ENCODE measurements at regions not wholly inside any gene's neighbourhood (a gene's known extent, or its start where the extent isn't known, plus 50 kb on each side); places are given as distances from the start of the nearest gene placed in this dataset.

- ATAC-seq, result no peak
- BruUV-seq (replicated peaks), result no TSS peak
Measured at GRCh38 chr1:219444474-219444873, 168.4 kb downstream of the ZC3H11B start.

GRCh38 chr1:219443763-219444162 lies 169.1 kb downstream of the ZC3H11B start:
- no peaks in the 10 kb centered on the region for H3K9me3 ChIP-seq (ENCODE audit: control insufficient read depth in 1 of 2, insufficient read depth in 1 of 2, low read depth in 1 of 2, low read length in 2 of 2)
- H3K4me1 ChIP-seq (ENCODE audit: control insufficient read depth in 1 of 2, insufficient read depth in 2 of 2, low read length in 2 of 2), result peaks cover 0 to 8% of the 10 kb centered on the region in 2 experiments; a peak in 2 of 4 replicates
- H3K27ac ChIP-seq (ENCODE audit: low read depth, low read length), result no peak overlapping the region; the same call in 1 of the 2 replicates
- H3K4me2 ChIP-seq (ENCODE audit: low read length), result no peak overlapping the region
- H3K9ac ChIP-seq (ENCODE audit: low read length), result no peak overlapping the region
- no peaks in the 10 kb centered on the region for H3K36me3 ChIP-seq (ENCODE audit: control insufficient read depth in 1 of 2, insufficient read depth in 2 of 2, low read length in 2 of 2)
- H3K4me3 ChIP-seq (replicated peaks in 1 of 2; ENCODE audit: low read depth in 1 of 2, low read length in 2 of 2), result no peak overlapping the region
- ATAC-seq, result no peak
- no peaks in the 10 kb centered on the region for H4K20me1 ChIP-seq (ENCODE audit: insufficient read depth)
- no TSS peak for BruUV-seq (replicated peaks)
- ChIA-PET CTCF (no interaction called here), RAD21 (ENCODE audit: low non-redundant PET in 1 of 2, low total read pairs in 2 of 2, uncharacterized antibody in 2 of 2, unreplicated experiment in 2 of 2) (no interaction called here), POLR2A (no interaction called here)
- no peak for DNase-seq (ENCODE audit: low read depth, low spot score)
- no peaks in the 10 kb centered on the region for H3K27me3 ChIP-seq (ENCODE audit: insufficient read depth, low read length)
- intact Hi-C loops (cut with micrococcal nuclease), result no loop called here
- no peak overlapping the region for H2AFZ ChIP-seq (ENCODE audit: low read depth, low read length, poor library complexity, severe bottlenecking)
- H3K79me2 ChIP-seq (ENCODE audit: insufficient read depth, low read length), result no peaks in the 10 kb centered on the region
- no peaks in the 10 kb centered on the region for H3K9me2 ChIP-seq (ENCODE audit: insufficient read depth)
- no peak for TF ChIP-seq RAD21 (IDR thresholded peaks at IDR 0.05; ENCODE audit: low read depth)
- TF ChIP-seq FOSL1 (IDR thresholded peaks at IDR 0.05; ENCODE audit: low read depth), result no peak
- TF ChIP-seq EZH2 (IDR thresholded peaks at IDR 0.05), result no peak
- no peak for TF ChIP-seq CBX3 (IDR thresholded peaks at IDR 0.05; ENCODE audit: low read depth)
- no peak for TF ChIP-seq ELF1 (IDR thresholded peaks at IDR 0.05; ENCODE audit: borderline replicate concordance, low read depth)
- TF ChIP-seq EZH2phosphoT487 (IDR thresholded peaks at IDR 0.05; ENCODE audit: borderline replicate concordance), result no peak
- TF ChIP-seq ZFX (IDR thresholded peaks at IDR 0.05), result no peak
- TF ChIP-seq SIN3A (IDR thresholded peaks at IDR 0.05; ENCODE audit: low read depth), result no peak
- TF ChIP-seq POLR2A (IDR thresholded peaks at IDR 0.05; ENCODE audit: borderline replicate concordance, extremely low read depth, insufficient read depth, insufficient read length), result no peak
- no peak for TF ChIP-seq JUND (IDR thresholded peaks at IDR 0.05)
- no peak for TF ChIP-seq POLR2AphosphoS5 (IDR thresholded peaks at IDR 0.05; ENCODE audit: low read depth, low read length)
- TF ChIP-seq TCF7L2 (IDR thresholded peaks at IDR 0.05; ENCODE audit: borderline replicate concordance, extremely low read depth, insufficient read depth, insufficient read length), result no peak
- TF ChIP-seq REST (IDR thresholded peaks at IDR 0.05; ENCODE audit: low read depth), result no peak
- TF ChIP-seq ZNF274 (IDR thresholded peaks at IDR 0.05; ENCODE audit: low read depth, low read length), result no peak
- no peak for TF ChIP-seq ZBTB33 (IDR thresholded peaks at IDR 0.05; ENCODE audit: extremely low read depth, insufficient replicate concordance, low read length)
- TF ChIP-seq EGR1 (IDR thresholded peaks at IDR 0.05; ENCODE audit: low read depth), result no peak
- no peak for TF ChIP-seq SP1 (IDR thresholded peaks at IDR 0.05; ENCODE audit: low read depth)
- TF ChIP-seq ATF3 (IDR thresholded peaks at IDR 0.05), result no peak

More at GRCh38 chr1:219444474-219444873, 168.4 kb downstream of the ZC3H11B start:
- Histone ChIP-seq H3K9me2 (ENCODE audit: insufficient read depth) (no peaks in the 10 kb centered on the region), H2AFZ (ENCODE audit: low read depth, low read length, poor library complexity, severe bottlenecking) (no peak overlapping the region), H3K79me2 (ENCODE audit: insufficient read depth, low read length) (no peaks in the 10 kb centered on the region), H3K4me1 (ENCODE audit: control insufficient read depth in 1 of 2, insufficient read depth in 2 of 2, low read length in 2 of 2) (peaks cover 0 to 8% of the 10 kb centered on the region in 2 experiments; a peak in 2 of 4 replicates), H3K4me3 (replicated peaks in 1 of 2; ENCODE audit: low read depth in 1 of 2, low read length in 2 of 2) (no peak overlapping the region), H3K4me2 (ENCODE audit: low read length) (no peak overlapping the region), H4K20me1 (ENCODE audit: insufficient read depth) (no peaks in the 10 kb centered on the region), H3K27me3 (ENCODE audit: insufficient read depth, low read length) (no peaks in the 10 kb centered on the region), H3K27ac (ENCODE audit: low read depth, low read length) (no peak overlapping the region), H3K9me3 (ENCODE audit: control insufficient read depth in 1 of 2, insufficient read depth in 1 of 2, low read depth in 1 of 2, low read length in 2 of 2) (no peaks in the 10 kb centered on the region), H3K36me3 (ENCODE audit: control insufficient read depth in 1 of 2, insufficient read depth in 2 of 2, low read length in 2 of 2) (no peaks in the 10 kb centered on the region), H3K9ac (ENCODE audit: low read length) (no peak overlapping the region)
- intact Hi-C loops (cut with micrococcal nuclease), result no loop called here
- RAD21 ChIA-PET (ENCODE audit: low non-redundant PET in 1 of 2, low total read pairs in 2 of 2, uncharacterized antibody in 2 of 2, unreplicated experiment in 2 of 2), result no interaction called here
- POLR2A ChIA-PET, result no interaction called here
- DNase-seq (ENCODE audit: low read depth, low spot score), result no peak
- CTCF ChIA-PET, result no interaction called here
- no peak for TF ChIP-seq POLR2AphosphoS5 (IDR thresholded peaks at IDR 0.05; ENCODE audit: low read depth, low read length)
- no peak for TF ChIP-seq ZFX (IDR thresholded peaks at IDR 0.05)

All from HCT116 (cell line).